Mucosa of gallbladder (tissue), 1 donor: ENCODE measurements at regions not wholly inside any gene's neighbourhood (a gene's known extent, or its start where the extent isn't known, plus 50 kb on each side); places are given as distances from the start of the nearest gene placed in this dataset.

Source experiments
- DNase-seq: peaks from one replicate; pipeline ENCODE4 v3.0.0-alpha.2; 2020; ENCODE audit warnings: low spot score
- donor health status: DM: no; HTN: no; CAD: no.

- DNase-seq = no peak
Observed at GRCh38 chr13:74000876-74001275, 133.3 kb downstream of the KLF12 start.

GRCh38 chr13:73998631-73999030 is 135.6 kb downstream of the KLF12 start:
- DNase-seq = no peak

GRCh38 chr13:73997964-73998363 is 136.2 kb downstream of the KLF12 start:
- no peak for DNase-seq

GRCh38 chr13:73996569-73996968 is 137.6 kb downstream of the KLF12 start:
- no peak for DNase-seq

- DNase-seq = no peak
Observed at GRCh38 chr13:73995736-73996135, 138.5 kb downstream of the KLF12 start.

GRCh38 chr13:73993661-73994060 is 140.5 kb downstream of the KLF12 start:
- no peak for DNase-seq

- no peak for DNase-seq
Observed at GRCh38 chr13:73991884-73992283, 142.3 kb downstream of the KLF12 start.

- no peak for DNase-seq
Observed at GRCh38 chr13:73991384-73991783, 142.8 kb downstream of the KLF12 start.

GRCh38 chr13:73989244-73989843 is 144.9 kb downstream of the KLF12 start:
- no peak for DNase-seq

GRCh38 chr13:73988461-73988860 is 145.7 kb downstream of the KLF12 start:
- no peak for DNase-seq

GRCh38 chr13:73987618-73988017 is 146.6 kb downstream of the KLF12 start:
- DNase-seq = no peak

GRCh38 chr13:73985783-73986182 is 148.4 kb downstream of the KLF12 start:
- DNase-seq = no peak

- DNase-seq = no peak
Observed at GRCh38 chr13:73984949-73985691, 149.1 kb downstream of the KLF12 start.

- DNase-seq = no peak
Observed at GRCh38 chr13:73984201-73984600, 150.0 kb downstream of the KLF12 start.

GRCh38 chr13:73983109-73983508 is 151.1 kb downstream of the KLF12 start:
- no peak for DNase-seq

GRCh38 chr13:73981595-73981994 is 152.6 kb downstream of the KLF12 start:
- DNase-seq = no peak

- no peak for DNase-seq
Observed at GRCh38 chr13:73975767-73976166, 158.4 kb downstream of the KLF12 start.

- no peak for DNase-seq
Observed at GRCh38 chr13:73974051-73974450, 160.2 kb downstream of the KLF12 start.

- no peak for DNase-seq
Observed at GRCh38 chr13:73973156-73973555, 161.0 kb downstream of the KLF12 start.

GRCh38 chr13:73972545-73972944 is 161.7 kb downstream of the KLF12 start:
- DNase-seq = no peak

- no peak for DNase-seq
Observed at GRCh38 chr13:73971481-73971880, 162.7 kb downstream of the KLF12 start.

- DNase-seq = no peak
Observed at GRCh38 chr13:73970421-73971055, 163.7 kb downstream of the KLF12 start.
